Neural progenitor cell (in vitro differentiated cells): ENCODE measurements at regions not wholly inside any gene's neighbourhood (a gene's known extent, or its start where the extent isn't known, plus 50 kb on each side); places are given as distances from the start of the nearest gene placed in this dataset.
"Not testable (repeated sequence)": the region's sequence is repeated elsewhere in the genome, so short reads cannot be mapped to it uniquely, and the experiment has no call there.

Source experiments
- DNase-seq: peaks from one replicate; pipeline ENCODE4 v3.0.0-alpha.2; 2016; ENCODE audit warnings: low spot score
- H2AFZ ChIP-seq: fragments of 200-600 bp; sonication (generic); replicated peaks from 2 replicates; pipeline ENCODE4 v1.6.1; 2016; ENCODE audit warnings: antibody characterized with exemption
- H3F3A ChIP-seq: fragments of 200-600 bp; sonication (generic); 2 replicates; pipeline ENCODE4 v1.6.1; 2016; ENCODE audit warnings: antibody characterized with exemption, low read depth
- H3K27ac ChIP-seq: fragments of 200-600 bp; sonication (generic); 2 replicates; pipeline ENCODE4 v1.5.1; 2016; ENCODE audit warnings: mild to moderate bottlenecking
- H3K27me3 ChIP-seq: fragments of 200-600 bp; sonication (generic); 2 replicates; pipeline ENCODE4 v1.6.1; 2016; ENCODE audit warnings: mild to moderate bottlenecking, moderate library complexity
- H3K36me3 ChIP-seq: fragments of 200-600 bp; sonication (generic); 2 replicates; pipeline ENCODE4 v1.5.1; 2016
- H3K4me1 ChIP-seq: fragments of 200-600 bp; sonication (generic); 2 replicates; pipeline ENCODE4 v1.6.1; 2016; ENCODE audit warnings: mixed run types
- H3K4me2 ChIP-seq: fragments of 200-600 bp; sonication (generic); 2 replicates; pipeline ENCODE4 v1.6.1; 2016
- H3K4me3 ChIP-seq: fragments of 200-600 bp; sonication (generic); 2 replicates; pipeline ENCODE4 v1.5.1; 2016
- H3K79me2 ChIP-seq: fragments of 200-600 bp; sonication (generic); 2 replicates; pipeline ENCODE4 v1.6.1; 2016; ENCODE audit warnings: low read depth
- H3K9ac ChIP-seq: fragments of 200-600 bp; sonication (generic); 2 replicates; pipeline ENCODE4 v1.6.1; 2016
- H3K9me3 ChIP-seq: fragments of 200-600 bp; sonication (generic); 2 replicates; pipeline ENCODE4 v1.5.1; 2016; ENCODE audit warnings: low read depth
- H4K20me1 ChIP-seq: fragments of 200-600 bp; sonication (generic); 2 replicates; pipeline ENCODE4 v1.6.1; 2016; ENCODE audit warnings: low read depth
- H3K27ac Mint-ChIP-seq: 3 replicates; pipeline ENCODE4 v1.8.0; 2021; ENCODE audit warnings: mixed read lengths
- H3K27me3 Mint-ChIP-seq: 2 replicates; pipeline ENCODE4 v1.8.0; 2022; ENCODE audit warnings: low read depth, mild to moderate bottlenecking, inconsistent platforms, moderate library complexity, mixed read lengths; ENCODE audit not compliant: insufficient read depth
- H3K36me3 Mint-ChIP-seq: 3 replicates; pipeline ENCODE4 v1.8.0; 2021; ENCODE audit warnings: mixed read lengths
- H3K4me1 Mint-ChIP-seq: 3 replicates; pipeline ENCODE4 v1.8.0; 2021; ENCODE audit warnings: mixed read lengths
- H3K4me3 Mint-ChIP-seq: 3 replicates; pipeline ENCODE4 v1.8.0; 2021; ENCODE audit warnings: mild to moderate bottlenecking, moderate library complexity, mixed read lengths
- H3K9me3 Mint-ChIP-seq: 3 replicates; pipeline ENCODE4 v1.8.0; 2020; ENCODE audit warnings: mixed read lengths

GRCh38 chr16:18213810-18214209 lies 122.7 kb downstream of the NPIPA8 start:
- H3K4me1 ChIP-seq, H3K9me3 Mint-ChIP-seq: not testable (repeated sequence)

GRCh38 chr16:18211505-18211904 lies 125.0 kb downstream of the NPIPA8 start:
- H3K27me3 Mint-ChIP-seq, H3K4me3 ChIP-seq, H4K20me1 ChIP-seq, H3K4me2 ChIP-seq, H3K27ac ChIP-seq, H3K4me1 Mint-ChIP-seq, H3K9ac ChIP-seq, H3K9me3 Mint-ChIP-seq, H3K4me3 Mint-ChIP-seq, H3K27ac Mint-ChIP-seq, H3K79me2 ChIP-seq, H3K27me3 ChIP-seq, DNase-seq, H3F3A ChIP-seq, H2AFZ ChIP-seq, H3K36me3 Mint-ChIP-seq, H3K4me1 ChIP-seq, H3K36me3 ChIP-seq, H3K9me3 ChIP-seq: not testable (repeated sequence)

More at GRCh38 chr16:18213810-18214209, 122.7 kb downstream of the NPIPA8 start:
- H3K4me3 ChIP-seq, H3K27ac ChIP-seq, H3K9me3 ChIP-seq, H3K36me3 Mint-ChIP-seq, H3K27me3 Mint-ChIP-seq, H3K27me3 ChIP-seq, H3K4me1 Mint-ChIP-seq, H3K36me3 ChIP-seq, H3K4me2 ChIP-seq, H4K20me1 ChIP-seq, DNase-seq, H3K79me2 ChIP-seq, H3F3A ChIP-seq, H3K9ac ChIP-seq, H3K27ac Mint-ChIP-seq, H3K4me3 Mint-ChIP-seq, H2AFZ ChIP-seq: not testable (repeated sequence)

DNA sequence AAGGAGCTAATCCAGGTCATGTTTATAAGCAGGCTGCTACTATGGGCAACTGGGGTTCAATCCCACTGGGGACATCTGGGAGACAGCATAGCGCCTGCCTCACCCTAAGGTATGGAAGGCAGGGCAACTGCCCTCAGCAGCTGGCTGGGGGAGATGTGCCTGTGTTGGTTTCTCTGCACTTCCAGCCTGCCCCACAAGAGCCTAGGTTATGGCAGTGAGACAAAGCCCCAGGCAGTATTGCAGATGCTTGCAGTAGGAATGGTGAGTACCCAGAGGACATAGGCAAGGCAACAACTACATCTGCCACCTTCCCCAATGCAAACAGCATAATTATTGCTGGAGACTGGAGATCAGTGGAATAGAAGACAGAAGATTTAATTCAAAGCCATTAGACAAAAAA lies 131.8 kb downstream of the NPIPA8 start:
- not testable (repeated sequence) for H2AFZ ChIP-seq, H3K4me1 Mint-ChIP-seq, H4K20me1 ChIP-seq, DNase-seq, H3K27ac ChIP-seq, H3K36me3 ChIP-seq, H3K4me3 ChIP-seq, H3K27me3 Mint-ChIP-seq, H3K4me1 ChIP-seq, H3K27ac Mint-ChIP-seq, H3K9ac ChIP-seq, H3K79me2 ChIP-seq, H3K27me3 ChIP-seq, H3K9me3 ChIP-seq, H3K9me3 Mint-ChIP-seq, H3K4me3 Mint-ChIP-seq, H3K36me3 Mint-ChIP-seq, H3F3A ChIP-seq, H3K4me2 ChIP-seq

- not testable (repeated sequence) for H4K20me1 ChIP-seq, H3K36me3 ChIP-seq, H3K9me3 Mint-ChIP-seq, H3K79me2 ChIP-seq, H3K9ac ChIP-seq, H3K27ac ChIP-seq, H3K4me1 ChIP-seq, H3K36me3 Mint-ChIP-seq, H3F3A ChIP-seq, H3K27me3 ChIP-seq, H3K9me3 ChIP-seq, DNase-seq, H3K4me3 Mint-ChIP-seq, H2AFZ ChIP-seq, H3K4me1 Mint-ChIP-seq, H3K27ac Mint-ChIP-seq, H3K4me2 ChIP-seq, H3K27me3 Mint-ChIP-seq, H3K4me3 ChIP-seq
Observed at GRCh38 chr16:18204309-18204708, 132.2 kb downstream of the NPIPA8 start.

DNA sequence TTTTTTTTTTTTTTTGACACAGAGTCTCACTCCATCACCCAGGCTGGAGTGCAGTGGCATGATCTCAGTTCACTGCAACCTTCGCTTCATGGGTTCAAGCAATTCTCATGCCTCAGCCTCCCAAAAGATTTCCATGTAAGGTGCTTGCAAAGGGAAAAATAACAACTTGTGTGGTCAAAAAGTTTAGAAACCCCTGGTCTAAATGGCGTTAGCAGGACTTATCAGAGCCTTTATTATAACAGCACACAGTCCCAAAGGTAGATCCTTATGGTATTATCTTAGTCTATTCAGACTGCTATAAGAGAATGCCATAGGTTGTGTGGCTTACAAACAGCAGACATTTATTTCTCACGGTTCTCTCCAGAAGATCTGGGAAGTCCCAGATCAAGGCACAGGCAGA lies 135.0 kb downstream of the NPIPA8 start:
- not testable (repeated sequence) for H3K9ac ChIP-seq, H3K4me3 Mint-ChIP-seq, H3K9me3 Mint-ChIP-seq, H3K4me1 Mint-ChIP-seq, H3K36me3 Mint-ChIP-seq, H3K4me1 ChIP-seq, H4K20me1 ChIP-seq, H3K27ac ChIP-seq, H3K27me3 ChIP-seq, H3K4me3 ChIP-seq, H3K79me2 ChIP-seq, H3K27me3 Mint-ChIP-seq, H3K4me2 ChIP-seq, H3F3A ChIP-seq, DNase-seq, H2AFZ ChIP-seq, H3K36me3 ChIP-seq, H3K27ac Mint-ChIP-seq, H3K9me3 ChIP-seq

- H3K4me1 Mint-ChIP-seq, H2AFZ ChIP-seq, H3K9me3 Mint-ChIP-seq, H3K27me3 ChIP-seq, H3K27ac ChIP-seq, H3F3A ChIP-seq, H3K27ac Mint-ChIP-seq, H3K9ac ChIP-seq, H3K9me3 ChIP-seq, H3K4me3 Mint-ChIP-seq, H4K20me1 ChIP-seq, H3K4me1 ChIP-seq, DNase-seq, H3K27me3 Mint-ChIP-seq, H3K79me2 ChIP-seq, H3K36me3 ChIP-seq, H3K4me2 ChIP-seq, H3K4me3 ChIP-seq, H3K36me3 Mint-ChIP-seq: not testable (repeated sequence)
Observed at GRCh38 chr16:18192389-18192788, 144.1 kb downstream of the NPIPA8 start.

GRCh38 chr16:18190179-18190578 lies 146.4 kb downstream of the NPIPA8 start:
- H3K4me1 Mint-ChIP-seq, H3K36me3 ChIP-seq, H3K4me3 Mint-ChIP-seq, H3K9ac ChIP-seq, H2AFZ ChIP-seq, H3K27me3 ChIP-seq, H3K27ac Mint-ChIP-seq, H4K20me1 ChIP-seq, H3K9me3 ChIP-seq, H3K27me3 Mint-ChIP-seq, H3K4me3 ChIP-seq, H3F3A ChIP-seq, H3K4me2 ChIP-seq, H3K36me3 Mint-ChIP-seq, H3K79me2 ChIP-seq, H3K9me3 Mint-ChIP-seq, H3K27ac ChIP-seq, DNase-seq, H3K4me1 ChIP-seq: not testable (repeated sequence)

DNA sequence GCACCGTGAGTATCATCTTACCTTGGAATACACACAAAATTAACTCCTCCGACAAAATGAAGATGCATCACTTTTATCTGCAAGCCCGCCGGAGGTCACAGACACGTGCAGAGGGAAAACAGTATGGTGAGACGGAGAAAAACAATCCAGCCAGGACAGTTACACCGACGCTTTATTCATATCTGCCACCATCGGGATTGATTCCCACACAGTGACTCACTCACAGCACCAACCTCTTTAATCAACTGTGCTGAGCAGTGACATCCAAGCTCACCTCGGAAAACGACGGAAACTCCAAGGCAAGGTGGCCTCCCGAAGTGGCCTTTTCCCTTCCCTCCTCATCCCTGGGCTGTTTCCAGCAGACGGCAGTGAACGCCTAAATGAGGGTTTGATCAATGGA lies 151.8 kb downstream of the NPIPA8 start:
- H3K27me3 Mint-ChIP-seq, H3K4me2 ChIP-seq, H2AFZ ChIP-seq, H3K4me3 ChIP-seq, H3K36me3 ChIP-seq, H3K9me3 Mint-ChIP-seq, H4K20me1 ChIP-seq, H3K4me1 Mint-ChIP-seq, H3K9ac ChIP-seq, H3K79me2 ChIP-seq, H3K27ac ChIP-seq, H3K36me3 Mint-ChIP-seq, DNase-seq, H3K4me1 ChIP-seq, H3K27me3 ChIP-seq, H3F3A ChIP-seq, H3K4me3 Mint-ChIP-seq, H3K9me3 ChIP-seq, H3K27ac Mint-ChIP-seq: not testable (repeated sequence)
